Activated CD4-positive, alpha-beta T cell treated with anti-CD3 and anti-CD28 coated beads for 1 hour (primary cell): ENCODE measurements at regions not wholly inside any gene's neighbourhood (a gene's known extent, or its start where the extent isn't known, plus 50 kb on each side); places are given as distances from the start of the nearest gene placed in this dataset.

ENCODE experiments used
- DNase-seq: peaks from one replicate; pipeline ENCODE4 v3.0.0-alpha.2; 2020

DNA sequence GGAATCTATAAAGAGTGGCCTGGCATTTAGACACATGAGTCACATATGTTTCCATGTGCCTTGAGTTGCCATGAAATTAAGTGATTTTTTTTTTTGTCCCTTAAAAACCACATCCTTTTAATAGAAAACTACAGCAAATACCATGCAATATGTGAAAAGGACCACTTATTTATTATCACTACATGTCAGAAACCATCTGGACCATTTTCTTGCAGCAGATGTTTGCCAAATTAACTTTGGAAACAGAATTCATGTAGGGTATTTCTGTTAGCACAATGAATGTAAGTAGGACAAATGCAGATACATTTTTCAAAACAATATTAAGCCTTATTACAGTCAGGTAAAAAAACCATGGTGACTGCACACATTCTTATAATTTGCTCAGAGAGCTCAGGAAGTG is 230.6 kb downstream of the REEP3 start:
- DNase-seq, result no peak

DNA sequence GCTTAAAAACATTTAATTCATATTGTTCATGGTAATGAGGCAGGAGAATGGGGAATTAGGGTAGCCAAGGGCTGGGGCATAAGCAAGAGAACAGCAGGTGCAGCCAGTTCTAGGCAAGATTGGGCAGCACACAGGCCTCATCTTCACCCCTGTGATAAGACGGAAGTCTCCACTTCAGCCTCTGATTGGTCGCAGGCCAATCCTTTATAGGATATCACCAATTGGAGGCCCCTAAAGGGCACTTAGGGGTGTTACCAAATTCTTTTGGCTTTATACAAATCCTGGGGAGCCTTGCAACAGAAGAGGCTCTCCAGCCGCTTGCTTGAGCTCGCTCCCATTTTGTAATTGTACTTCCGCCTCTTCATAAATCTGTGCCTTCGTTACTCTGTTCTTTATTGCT is 231.1 kb downstream of the REEP3 start:
- DNase-seq, result no peak

DNA sequence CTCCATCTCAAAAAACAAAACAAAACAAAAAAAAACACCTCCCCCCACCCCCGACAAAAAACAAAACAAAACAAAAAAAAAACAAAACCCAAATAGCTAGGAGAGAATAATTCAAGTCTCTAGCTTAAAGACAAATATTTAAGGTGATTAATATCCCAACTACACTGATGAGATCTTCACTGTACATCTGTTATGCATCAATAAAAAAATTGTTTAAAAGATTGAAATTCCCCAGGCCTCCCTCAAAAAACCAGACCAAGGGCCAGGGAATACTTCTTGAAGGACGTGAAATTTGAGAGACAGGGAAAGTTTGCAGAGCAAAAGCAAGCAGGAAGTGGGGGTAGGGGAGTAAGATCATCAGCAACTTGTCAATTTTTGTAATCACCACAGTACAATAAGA is 232.6 kb downstream of the REEP3 start:
- no peak for DNase-seq

GRCh38 chr10:63755441-63755840 is 234.2 kb downstream of the REEP3 start:
- DNase-seq, result no peak

GRCh38 chr10:63757067-63757466 is 235.9 kb downstream of the REEP3 start:
- no peak for DNase-seq

DNA sequence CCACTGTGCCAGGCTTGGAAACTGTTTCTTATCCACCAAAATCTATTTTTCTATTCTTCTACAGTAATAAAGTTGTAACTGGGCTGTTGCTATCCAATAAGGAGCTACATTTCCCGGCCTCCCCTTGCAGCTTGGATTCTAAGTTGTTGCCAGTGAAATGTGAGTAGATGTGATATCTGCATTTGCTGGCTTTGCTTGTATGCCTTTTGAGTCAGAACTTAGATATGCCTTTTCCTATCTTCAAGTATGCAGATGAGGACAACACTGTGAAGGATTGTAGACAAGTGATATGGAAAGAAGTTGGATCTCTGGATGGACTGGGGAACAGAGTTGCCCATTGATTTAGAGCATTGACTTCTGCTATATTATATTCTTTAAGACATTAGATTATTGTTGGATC is 236.9 kb downstream of the REEP3 start:
- DNase-seq, result no peak

DNA sequence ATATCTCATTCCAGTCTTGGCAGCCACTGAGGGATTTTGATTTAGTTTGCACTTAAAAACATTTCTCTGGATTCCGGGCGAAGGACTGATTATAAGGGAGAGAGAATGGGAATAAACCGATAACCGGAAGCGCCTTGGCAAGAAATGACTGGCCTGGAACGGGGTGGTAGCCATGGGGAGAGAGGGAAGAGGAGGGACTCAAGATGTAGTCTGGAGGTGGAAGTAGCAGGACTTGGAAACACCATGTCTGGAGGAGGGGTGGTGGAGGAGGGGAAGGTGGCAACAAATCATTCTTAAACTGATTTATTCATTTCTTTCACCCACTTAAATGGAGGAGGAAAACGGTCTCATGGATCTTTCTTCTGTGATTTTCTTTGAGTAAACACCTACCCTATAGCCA is 238.1 kb downstream of the REEP3 start:
- no peak for DNase-seq

- DNase-seq, result no peak
Observed at GRCh38 chr10:63760034-63760707, 239.0 kb downstream of the REEP3 start.

GRCh38 chr10:63760708-63761047 is 239.5 kb downstream of the REEP3 start:
- DNase-seq, result no peak

GRCh38 chr10:63761243-63761642 is 240.0 kb downstream of the REEP3 start:
- no peak for DNase-seq

DNA sequence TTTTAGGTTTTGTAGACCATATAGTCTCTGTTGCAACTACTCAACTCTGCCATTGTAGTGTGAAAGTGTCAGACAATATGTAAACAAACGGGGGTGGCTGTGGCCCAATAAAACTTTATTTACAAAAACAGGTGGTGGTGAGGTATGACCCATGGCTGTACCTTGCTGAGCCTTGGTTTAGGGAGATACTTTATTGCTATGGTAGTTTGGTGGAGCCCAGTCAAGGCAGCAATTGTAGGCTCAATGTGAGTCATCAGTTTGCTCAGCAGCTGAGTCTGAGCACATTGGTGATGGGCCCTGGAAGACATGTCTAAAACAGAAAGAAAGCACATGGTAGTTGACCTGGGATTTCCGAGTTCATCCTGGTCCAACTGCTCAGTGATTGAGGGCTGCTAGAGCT is 242.5 kb downstream of the REEP3 start:
- no peak for DNase-seq

DNA sequence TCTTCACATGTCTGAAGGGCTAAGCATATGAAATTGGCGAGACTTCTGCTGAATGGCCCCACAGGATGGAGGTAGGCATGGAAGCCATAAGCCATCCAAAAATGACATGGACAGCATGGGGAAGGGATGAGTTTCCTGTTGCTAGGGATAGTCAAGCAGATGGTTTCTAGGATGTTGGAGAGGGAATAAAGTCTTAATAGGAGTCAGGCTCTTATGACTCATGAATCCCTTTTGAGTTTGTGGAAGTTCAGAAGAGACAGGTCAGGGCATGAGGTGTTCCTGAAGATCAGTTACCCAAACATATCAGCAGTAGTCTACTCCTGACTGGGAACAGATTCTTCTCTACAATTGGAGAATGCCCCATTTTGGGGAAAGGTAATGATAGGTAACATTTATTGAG is 243.9 kb downstream of the REEP3 start:
- no peak for DNase-seq

DNA sequence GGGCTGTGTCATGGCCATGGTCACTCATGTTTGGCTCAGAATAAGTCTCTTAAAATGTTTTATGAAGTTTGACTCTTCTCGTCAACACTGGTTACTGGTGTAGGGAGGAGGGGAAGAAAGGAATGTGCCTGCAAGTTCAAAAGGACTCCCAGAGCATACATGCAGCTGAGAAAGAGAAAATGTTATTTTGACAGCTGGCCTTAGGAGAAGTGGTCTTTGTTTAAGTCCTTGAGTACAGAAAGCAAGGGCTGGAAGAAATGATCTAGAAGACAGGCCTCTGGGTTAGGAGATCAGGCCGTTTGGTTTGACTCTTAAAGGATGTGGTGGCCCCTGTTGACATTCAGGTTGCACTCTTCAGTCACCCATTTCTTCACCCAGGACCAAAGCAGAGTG is 245.5 kb downstream of the REEP3 start:
- no peak for DNase-seq

GRCh38 chr10:63767138-63767801 is 246.1 kb downstream of the REEP3 start:
- no peak for DNase-seq

GRCh38 chr10:63769367-63769766 is 248.2 kb downstream of the REEP3 start:
- no peak for DNase-seq

- DNase-seq, result no peak
Observed at GRCh38 chr10:63770523-63770922, 249.3 kb downstream of the REEP3 start.

- no peak for DNase-seq
Observed at GRCh38 chr10:63772491-63772890, 251.3 kb downstream of the REEP3 start.

- no peak for DNase-seq
Observed at GRCh38 chr10:63773106-63773505, 251.9 kb downstream of the REEP3 start.

DNA sequence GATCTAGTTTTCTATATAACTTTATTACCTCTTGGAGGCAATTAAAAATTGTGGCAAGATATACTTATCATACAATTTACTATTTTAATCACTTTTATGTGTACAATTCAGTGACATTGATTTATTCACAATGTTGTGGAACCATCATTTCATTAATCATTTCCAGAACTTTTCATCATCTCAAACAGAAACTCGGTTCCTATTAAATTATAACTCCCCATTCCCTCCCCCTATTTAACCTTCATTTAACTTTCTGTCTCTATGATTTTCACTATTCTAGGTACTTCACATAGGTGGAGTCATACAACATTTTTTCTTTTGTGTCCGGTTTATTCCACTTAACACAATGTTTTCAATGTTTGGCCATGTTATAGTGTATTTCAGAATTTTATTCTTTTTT is 252.8 kb downstream of the REEP3 start:
- DNase-seq, result no peak

DNA sequence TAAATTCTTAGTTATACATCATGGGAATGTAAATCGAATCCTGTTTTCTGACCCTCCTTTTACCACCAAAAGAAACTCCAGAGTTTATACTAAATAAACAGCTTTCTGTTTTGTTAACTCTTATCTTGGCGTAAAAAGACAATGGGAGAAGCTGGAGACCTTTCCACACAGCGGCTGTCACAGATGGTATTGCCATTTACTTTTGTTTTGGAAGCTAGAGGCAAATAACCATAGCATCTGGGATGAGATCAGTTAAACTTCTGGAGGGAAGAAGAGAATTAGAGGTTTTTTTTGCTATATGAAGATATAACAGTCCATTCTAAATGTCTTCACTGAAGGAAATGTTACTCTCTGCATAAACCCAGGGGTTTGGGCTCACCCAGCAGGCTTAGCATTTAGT is 258.9 kb downstream of the REEP3 start:
- DNase-seq, result no peak

- no peak for DNase-seq
Observed at GRCh38 chr10:63781226-63781625, 260.0 kb downstream of the REEP3 start.

- no peak for DNase-seq
Observed at GRCh38 chr10:63783882-63784281, 262.7 kb downstream of the REEP3 start.

DNA sequence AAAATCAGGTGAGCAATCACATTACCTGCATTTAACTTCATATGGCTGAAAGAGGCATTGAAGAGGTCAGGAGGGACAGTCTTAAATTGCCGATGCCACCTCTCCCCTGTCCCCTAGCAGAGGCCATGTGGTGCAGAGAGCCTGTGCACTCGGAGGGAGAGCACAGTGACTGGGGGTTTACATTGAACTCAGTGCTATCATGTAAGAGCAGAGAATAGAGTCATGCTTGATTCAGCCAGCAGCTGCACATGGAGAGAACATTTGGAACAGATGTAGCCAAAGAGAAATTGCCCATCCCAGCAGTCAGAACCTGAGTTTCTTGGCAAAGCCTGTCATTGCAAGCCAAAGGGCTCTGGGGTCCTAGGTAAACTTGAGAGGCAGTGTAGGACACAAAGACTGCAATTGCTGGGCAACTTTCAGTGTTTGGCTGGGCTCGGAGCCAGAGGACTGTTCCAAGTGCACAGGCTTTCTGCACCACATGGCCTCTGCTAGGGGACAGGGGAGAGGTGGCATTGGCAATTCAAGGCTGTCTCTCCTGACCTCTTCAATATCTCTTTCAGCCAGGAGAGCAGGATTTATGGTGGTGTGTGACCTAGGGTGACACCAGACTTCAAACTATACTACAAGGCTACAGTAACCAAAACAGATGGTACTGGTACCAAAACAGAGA is 267.1 kb downstream of the REEP3 start:
- no peak for DNase-seq

- no peak for DNase-seq
Observed at GRCh38 chr10:63795094-63795860, 274.1 kb downstream of the REEP3 start.
